ENCODE measurements at regions not wholly inside any gene's neighbourhood (a gene's known extent, or its start where the extent isn't known, plus 50 kb on each side); places are given as distances from the start of the nearest gene placed in this dataset.

DNA sequence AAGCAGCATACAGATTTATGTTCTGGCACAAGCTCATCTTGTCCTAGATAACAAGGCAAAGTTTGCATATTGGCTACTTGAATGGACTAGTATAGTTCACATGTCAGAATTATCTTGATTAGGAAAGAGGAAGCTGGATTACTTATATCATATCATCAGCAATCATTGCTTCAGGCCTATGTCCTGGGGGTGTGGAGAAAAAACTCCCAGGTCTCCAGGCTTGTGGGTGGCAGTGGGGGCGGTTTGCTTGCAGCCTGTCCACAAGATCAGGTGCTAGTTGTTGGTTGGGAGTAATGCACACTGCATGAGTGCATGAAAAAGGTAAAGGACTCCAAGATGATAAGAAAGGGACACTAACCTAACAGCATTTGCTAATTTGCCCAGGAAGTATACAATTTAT lies 326.4 kb upstream of the PDE4D start:
- no peak overlapping the region for H3K27ac ChIP-seq (ENCODE audit: low read length)
- H3K36me3 ChIP-seq (ENCODE audit: control insufficient read depth, insufficient read depth, low read length): no peaks in the 10 kb centered on the region
- H3K4me1 ChIP-seq (ENCODE audit: control insufficient read depth, insufficient read depth, low read length): no peaks in the 10 kb centered on the region
- no peak for DNase-seq
- no peaks in the 10 kb centered on the region for H3K27me3 ChIP-seq (ENCODE audit: control insufficient read depth, insufficient read depth, low read length)
- no CpG with 5 or more reads among the region's 1 CpG for WGBS (ENCODE audit: insufficient coverage)
- no peaks in the 10 kb centered on the region for H3K9me3 ChIP-seq (replicated peaks; ENCODE audit: control insufficient read depth, low read depth, low read length)
- no peak overlapping the region for H3K4me3 ChIP-seq (ENCODE audit: low read length)

DNA sequence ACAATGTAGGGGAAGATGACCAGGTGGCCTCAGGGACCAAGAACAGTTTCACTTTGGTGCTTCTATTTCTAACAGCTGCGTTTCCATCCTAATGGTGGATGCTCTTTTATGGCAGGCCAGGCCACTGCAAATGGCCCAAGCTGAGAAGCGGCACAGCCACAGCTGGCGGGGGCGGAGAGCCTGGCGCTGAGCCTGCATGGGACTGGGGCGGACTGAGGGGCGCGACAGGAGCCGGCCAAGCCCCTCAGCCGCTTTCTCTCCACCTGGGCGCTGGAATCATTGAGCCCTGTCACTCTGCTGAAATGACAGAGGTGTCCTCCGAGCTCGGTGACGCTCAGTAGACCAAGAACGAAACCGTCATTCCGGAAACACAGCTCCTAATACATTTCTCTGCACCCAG lies 317.3 kb upstream of the PDE4D start:
- H3K9me3 ChIP-seq (replicated peaks; ENCODE audit: control insufficient read depth, low read depth, low read length): no peaks in the 10 kb centered on the region

DNA sequence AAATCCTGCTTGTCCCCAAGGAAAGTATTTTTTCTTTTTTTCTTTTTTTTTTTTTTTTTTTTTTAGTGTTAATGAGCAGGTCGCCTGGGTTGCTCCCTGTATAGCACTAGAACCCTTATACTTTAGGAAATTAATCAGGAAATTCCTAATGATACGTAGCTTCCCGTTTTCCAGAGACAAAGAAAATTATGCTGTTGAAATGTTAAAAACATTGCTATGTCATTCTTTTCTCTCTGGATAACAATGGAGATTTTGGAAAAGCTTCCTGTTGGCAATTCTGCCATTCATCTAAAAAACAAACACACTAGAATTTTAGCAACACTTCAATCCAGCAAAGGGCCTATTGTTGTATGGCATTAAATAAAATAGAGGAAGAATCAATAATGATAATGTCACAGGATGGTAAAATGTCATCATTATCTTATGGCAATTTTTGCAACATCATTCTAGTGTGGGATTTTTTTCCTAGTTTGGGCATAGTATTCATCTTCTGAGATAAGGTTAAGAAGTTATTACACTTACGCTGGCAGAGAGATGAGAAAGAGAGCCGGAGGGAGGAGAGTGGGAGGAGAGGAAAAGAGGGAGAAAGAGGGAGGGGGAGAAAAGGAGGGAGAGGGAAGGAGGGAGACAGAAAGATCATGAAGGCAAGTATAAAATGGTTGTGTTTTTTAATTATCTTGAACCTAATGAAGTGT lies 315.8 kb upstream of the PDE4D start:
- no peaks in the 10 kb centered on the region for H3K4me1 ChIP-seq (ENCODE audit: control insufficient read depth, insufficient read depth, low read length)
- no peaks in the 10 kb centered on the region for H3K36me3 ChIP-seq (ENCODE audit: control insufficient read depth, insufficient read depth, low read length)
- no peak overlapping the region for H3K4me3 ChIP-seq (ENCODE audit: low read length)
- 28% methylated on average over 2 of the region's 5 CpGs for WGBS (ENCODE audit: insufficient coverage)
- no peaks in the 10 kb centered on the region for H3K27me3 ChIP-seq (ENCODE audit: control insufficient read depth, insufficient read depth, low read length)
- no peak overlapping the region for H3K27ac ChIP-seq (ENCODE audit: low read length)
- DNase-seq: peak; percentile 7
- H3K9me3 ChIP-seq (replicated peaks; ENCODE audit: control insufficient read depth, low read depth, low read length): no peaks in the 10 kb centered on the region

More for the DNA sequence above, 317.3 kb upstream of the PDE4D start:
- Histone ChIP-seq H3K4me3 (ENCODE audit: low read length) (no peak overlapping the region), H3K27me3 (ENCODE audit: control insufficient read depth, insufficient read depth, low read length) (no peaks in the 10 kb centered on the region), H3K36me3 (ENCODE audit: control insufficient read depth, insufficient read depth, low read length) (no peaks in the 10 kb centered on the region), H3K4me1 (ENCODE audit: control insufficient read depth, insufficient read depth, low read length) (no peaks in the 10 kb centered on the region), H3K27ac (ENCODE audit: low read length) (no peak overlapping the region)
- DNase-seq: no peak
- 51% methylated on average over 14 of the region's 17 CpGs for WGBS (ENCODE audit: insufficient coverage)

DNA sequence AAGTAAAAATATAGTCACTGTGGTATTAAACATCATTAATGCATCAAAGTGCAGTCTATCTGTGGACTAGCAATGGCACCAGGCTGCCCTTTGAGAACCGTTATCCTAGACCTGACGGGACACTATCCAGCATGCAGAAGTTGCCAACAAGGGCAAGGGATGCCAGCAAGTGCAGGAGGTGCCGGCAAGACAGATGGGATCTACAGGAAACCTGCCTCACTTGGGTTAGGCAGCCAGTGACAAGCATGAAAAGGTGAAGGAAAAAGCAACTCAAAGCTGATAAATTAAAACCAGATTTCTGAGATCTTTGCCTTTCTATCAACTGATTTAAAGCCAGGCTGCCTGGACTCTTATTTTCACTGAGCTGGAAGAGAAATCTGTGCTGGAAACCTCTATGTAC lies 315.2 kb upstream of the PDE4D start:
- Histone ChIP-seq H3K4me1 (ENCODE audit: control insufficient read depth, insufficient read depth, low read length) (no peaks in the 10 kb centered on the region), H3K9me3 (replicated peaks; ENCODE audit: control insufficient read depth, low read depth, low read length) (no peaks in the 10 kb centered on the region), H3K36me3 (ENCODE audit: control insufficient read depth, insufficient read depth, low read length) (no peaks in the 10 kb centered on the region), H3K27me3 (ENCODE audit: control insufficient read depth, insufficient read depth, low read length) (no peaks in the 10 kb centered on the region), H3K27ac (ENCODE audit: low read length) (no peak overlapping the region), H3K4me3 (ENCODE audit: low read length) (no peak overlapping the region)
- peak; percentile 43 for DNase-seq
- 53% methylated on average over 3 of the region's 3 CpGs for WGBS (ENCODE audit: insufficient coverage)

DNA sequence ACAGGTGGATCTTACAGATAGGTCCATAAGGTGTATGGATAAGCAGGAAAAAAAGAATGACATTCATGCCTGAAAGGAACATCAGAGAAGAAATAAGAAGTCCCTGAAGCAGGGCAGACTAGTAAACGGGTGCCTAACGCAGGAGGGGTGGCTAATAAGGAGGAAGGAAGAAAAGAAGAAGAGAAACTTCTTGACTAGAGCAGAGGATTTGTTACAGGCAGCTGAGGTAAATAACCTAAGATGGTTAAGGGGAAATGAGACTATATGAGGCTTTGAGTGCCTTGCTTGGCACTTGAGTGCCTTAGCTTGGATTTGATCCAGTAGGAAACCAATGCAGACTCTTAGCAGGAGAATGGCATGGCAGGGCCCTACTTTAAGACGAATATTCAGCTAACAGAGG lies 313.5 kb upstream of the PDE4D start:
- Histone ChIP-seq H3K4me3 (ENCODE audit: low read length) (no peak overlapping the region), H3K27me3 (ENCODE audit: control insufficient read depth, insufficient read depth, low read length) (no peaks in the 10 kb centered on the region), H3K4me1 (ENCODE audit: control insufficient read depth, insufficient read depth, low read length) (no peaks in the 10 kb centered on the region), H3K9me3 (replicated peaks; ENCODE audit: control insufficient read depth, low read depth, low read length) (no peaks in the 10 kb centered on the region), H3K27ac (ENCODE audit: low read length) (no peak overlapping the region), H3K36me3 (ENCODE audit: control insufficient read depth, insufficient read depth, low read length) (no peaks in the 10 kb centered on the region)
- WGBS (ENCODE audit: insufficient coverage): 73% methylated on average over 2 of the region's 3 CpGs
- peak; percentile 42 for DNase-seq

DNA sequence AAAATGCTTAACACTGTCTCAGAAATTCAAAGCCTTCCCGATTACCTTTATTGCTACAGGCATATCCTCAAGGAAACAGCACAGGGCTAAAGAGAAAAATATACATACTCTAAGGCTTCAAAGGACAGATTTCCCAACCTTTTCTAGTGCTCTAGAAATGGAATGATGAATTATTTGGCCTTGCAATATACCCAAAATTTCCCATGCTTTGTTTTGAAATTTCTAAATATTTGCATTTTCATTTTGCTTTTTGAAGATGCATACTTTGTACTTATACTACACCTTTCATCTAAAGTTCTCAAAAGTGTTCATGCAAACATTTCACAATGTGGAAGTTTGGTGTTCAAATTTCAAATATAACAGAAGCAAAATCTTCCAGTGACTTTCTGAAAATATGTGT lies 312.7 kb upstream of the PDE4D start:
- no peaks in the 10 kb centered on the region for H3K9me3 ChIP-seq (replicated peaks; ENCODE audit: control insufficient read depth, low read depth, low read length)
- DNase-seq: no peak
- H3K4me3 ChIP-seq (ENCODE audit: low read length): no peak overlapping the region
- WGBS (ENCODE audit: insufficient coverage): no CpG with 5 or more reads among the region's 1 CpG
- H3K36me3 ChIP-seq (ENCODE audit: control insufficient read depth, insufficient read depth, low read length): no peaks in the 10 kb centered on the region
- H3K27ac ChIP-seq (ENCODE audit: low read length): no peak overlapping the region
- H3K27me3 ChIP-seq (ENCODE audit: control insufficient read depth, insufficient read depth, low read length): no peaks in the 10 kb centered on the region
- no peaks in the 10 kb centered on the region for H3K4me1 ChIP-seq (ENCODE audit: control insufficient read depth, insufficient read depth, low read length)

DNA sequence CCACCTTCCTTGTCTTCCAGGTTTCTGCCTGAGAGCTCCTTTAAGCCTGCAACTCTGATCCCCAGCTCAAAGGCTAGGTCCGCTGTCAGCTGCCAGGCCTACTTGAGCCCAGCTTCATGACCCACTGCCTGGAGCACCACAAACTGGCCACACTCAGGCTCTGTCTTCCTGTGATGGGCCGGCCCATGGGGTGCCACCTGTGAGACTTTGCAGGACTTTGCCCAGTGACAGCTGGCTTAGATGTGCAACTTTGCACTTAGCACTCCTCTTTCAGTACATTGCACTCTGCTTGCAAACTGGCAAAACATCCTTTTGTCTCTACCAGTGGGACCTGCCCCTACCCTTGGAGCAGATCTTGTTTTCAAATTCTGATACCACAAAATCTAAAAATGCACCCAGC lies 311.5 kb upstream of the PDE4D start:
- Histone ChIP-seq H3K27me3 (ENCODE audit: control insufficient read depth, insufficient read depth, low read length) (no peaks in the 10 kb centered on the region), H3K27ac (ENCODE audit: low read length) (no peak overlapping the region), H3K36me3 (ENCODE audit: control insufficient read depth, insufficient read depth, low read length) (no peaks in the 10 kb centered on the region), H3K9me3 (replicated peaks; ENCODE audit: control insufficient read depth, low read depth, low read length) (no peaks in the 10 kb centered on the region), H3K4me3 (ENCODE audit: low read length) (no peak overlapping the region), H3K4me1 (ENCODE audit: control insufficient read depth, insufficient read depth, low read length) (no peaks in the 10 kb centered on the region)
- 88% methylated on average over 2 of the region's 2 CpGs for WGBS (ENCODE audit: insufficient coverage)
- no peak for DNase-seq

DNA sequence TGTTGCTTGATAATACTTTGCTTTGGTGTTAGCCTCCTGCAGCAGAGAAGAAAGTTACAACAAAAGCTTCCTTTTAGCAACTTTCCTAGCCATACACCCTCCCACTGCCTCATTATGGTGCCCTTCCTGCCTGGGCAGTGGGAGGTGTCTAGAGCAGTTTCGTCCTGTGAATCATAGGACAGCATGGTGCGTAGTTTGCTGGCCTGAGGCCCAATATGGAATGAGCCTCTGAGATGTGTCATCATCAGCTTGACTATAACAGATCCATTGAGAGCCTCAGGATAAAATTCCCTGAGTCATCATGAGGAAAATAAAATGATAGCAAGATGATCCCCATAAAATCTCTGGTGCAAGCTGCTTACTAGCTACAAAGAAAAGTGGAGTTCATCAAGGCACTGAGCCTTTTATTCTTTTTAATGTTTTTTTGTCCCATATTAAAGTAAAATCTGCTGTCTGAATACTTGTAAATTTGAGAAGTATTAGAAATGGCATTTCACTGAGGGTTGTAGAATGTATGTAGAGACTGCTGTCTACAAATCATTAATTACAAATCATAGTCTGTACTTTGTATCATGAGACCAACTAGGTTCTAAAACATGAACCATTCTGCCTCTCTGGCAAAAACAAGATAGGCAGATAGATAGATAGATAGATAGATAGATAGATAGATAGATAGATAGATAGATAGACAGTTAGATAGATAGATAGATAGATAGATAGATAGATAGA lies 303.0 kb upstream of the PDE4D start:
- no CpG with 5 or more reads among the region's 2 CpGs for WGBS (ENCODE audit: insufficient coverage)
- Histone ChIP-seq H3K4me3 (ENCODE audit: low read length) (no peak overlapping the region), H3K4me1 (ENCODE audit: control insufficient read depth, insufficient read depth, low read length) (no peaks in the 10 kb centered on the region), H3K27ac (ENCODE audit: low read length) (no peak overlapping the region), H3K27me3 (ENCODE audit: control insufficient read depth, insufficient read depth, low read length) (no peaks in the 10 kb centered on the region), H3K9me3 (replicated peaks; ENCODE audit: control insufficient read depth, low read depth, low read length) (no peaks in the 10 kb centered on the region), H3K36me3 (ENCODE audit: control insufficient read depth, insufficient read depth, low read length) (no peaks in the 10 kb centered on the region)
- peak; percentile 20 for DNase-seq

DNA sequence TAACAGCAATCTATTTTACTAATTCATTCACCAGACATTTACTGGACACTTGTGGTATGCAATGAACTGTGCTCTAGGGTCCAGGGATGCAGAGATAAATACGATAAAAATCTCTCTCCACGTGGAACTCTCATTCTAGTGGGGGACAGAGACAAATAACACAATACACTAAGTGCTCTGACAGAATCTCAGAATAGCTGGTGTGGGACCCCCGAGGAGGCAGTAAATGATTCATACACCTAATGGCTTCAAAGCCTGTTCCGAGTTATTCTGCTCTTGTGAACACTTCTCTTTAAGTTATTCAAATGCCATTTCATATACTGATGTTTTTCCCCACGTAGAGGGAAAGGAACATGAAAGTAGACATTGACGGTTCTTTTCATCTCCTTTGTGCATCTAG lies 302.0 kb upstream of the PDE4D start:
- DNase-seq: no peak
- Histone ChIP-seq H3K9me3 (replicated peaks; ENCODE audit: control insufficient read depth, low read depth, low read length) (no peaks in the 10 kb centered on the region), H3K27me3 (ENCODE audit: control insufficient read depth, insufficient read depth, low read length) (no peaks in the 10 kb centered on the region), H3K27ac (ENCODE audit: low read length) (no peak overlapping the region), H3K36me3 (ENCODE audit: control insufficient read depth, insufficient read depth, low read length) (no peaks in the 10 kb centered on the region), H3K4me3 (ENCODE audit: low read length) (no peak overlapping the region), H3K4me1 (ENCODE audit: control insufficient read depth, insufficient read depth, low read length) (no peaks in the 10 kb centered on the region)
- WGBS (ENCODE audit: insufficient coverage): 40% methylated on average over 1 of the region's 6 CpGs

DNA sequence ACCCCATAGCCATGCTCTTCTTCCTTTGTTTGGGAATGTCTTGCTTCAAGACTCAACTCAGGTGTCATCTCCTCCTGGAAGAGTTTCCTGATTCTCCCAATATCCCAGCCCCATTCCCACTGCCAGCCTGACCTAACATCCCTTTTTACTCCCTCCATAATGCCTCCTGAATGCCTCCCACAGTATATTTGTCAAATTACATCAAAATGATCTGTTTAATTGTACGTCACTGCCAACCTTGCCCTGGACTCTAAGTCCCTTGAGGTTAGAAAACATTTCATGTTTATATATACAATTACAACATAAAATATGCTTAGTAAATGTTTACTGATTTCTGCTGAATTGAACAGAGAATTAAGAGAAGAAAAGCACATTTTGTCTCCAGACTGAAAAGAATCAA lies 301.6 kb upstream of the PDE4D start:
- H3K27ac ChIP-seq (ENCODE audit: low read length): no peak overlapping the region
- no peaks in the 10 kb centered on the region for H3K27me3 ChIP-seq (ENCODE audit: control insufficient read depth, insufficient read depth, low read length)
- H3K36me3 ChIP-seq (ENCODE audit: control insufficient read depth, insufficient read depth, low read length): no peaks in the 10 kb centered on the region
- no CpG with 5 or more reads among the region's 1 CpG for WGBS (ENCODE audit: insufficient coverage)
- H3K4me3 ChIP-seq (ENCODE audit: low read length): no peak overlapping the region
- no peaks in the 10 kb centered on the region for H3K4me1 ChIP-seq (ENCODE audit: control insufficient read depth, insufficient read depth, low read length)
- DNase-seq: no peak
- no peaks in the 10 kb centered on the region for H3K9me3 ChIP-seq (replicated peaks; ENCODE audit: control insufficient read depth, low read depth, low read length)
